Nephron (organoid): ENCODE measurements at regions not wholly inside any gene's neighbourhood (a gene's known extent, or its start where the extent isn't known, plus 50 kb on each side); places are given as distances from the start of the nearest gene placed in this dataset.

Experiments used
- H3K27ac Mint-ChIP-seq, 3 experiments: 2 replicates each; pipeline ENCODE4 v1.8.0; 2020; ENCODE audit warnings: mixed read lengths in 3 of 3, mild to moderate bottlenecking in 2 of 3, moderate library complexity in 1 of 3
- H3K27me3 Mint-ChIP-seq: 2 replicates; pipeline ENCODE4 v1.8.0; 2021; ENCODE audit warnings: low read depth, mild to moderate bottlenecking, moderate library complexity, mixed read lengths
- H3K36me3 Mint-ChIP-seq: 2 replicates; pipeline ENCODE4 v1.8.0; 2020; ENCODE audit warnings: low read depth, mixed read lengths
- H3K4me1 Mint-ChIP-seq: 2 replicates; pipeline ENCODE4 v1.8.0; 2020; ENCODE audit warnings: mixed read lengths
- H3K4me3 Mint-ChIP-seq, 3 experiments: 2 replicates each; pipeline ENCODE4 v1.8.0; 2020; ENCODE audit warnings: mild to moderate bottlenecking in 3 of 3, mixed read lengths in 3 of 3, moderate library complexity in 2 of 3
- H3K9me3 Mint-ChIP-seq: 2 replicates; pipeline ENCODE4 v1.8.0; 2020; ENCODE audit warnings: mixed read lengths
- TF ChIP-seq, protein P1 (sequence below), 3 experiments: fragments of 200-600 bp; sonication (generic); IDR thresholded peaks; one replicate each; pipeline ENCODE4 v1.5.0; 2021; ENCODE audit warnings: antibody characterized with exemption in 3 of 3; ENCODE audit not compliant: unreplicated experiment in 3 of 3

DNA sequence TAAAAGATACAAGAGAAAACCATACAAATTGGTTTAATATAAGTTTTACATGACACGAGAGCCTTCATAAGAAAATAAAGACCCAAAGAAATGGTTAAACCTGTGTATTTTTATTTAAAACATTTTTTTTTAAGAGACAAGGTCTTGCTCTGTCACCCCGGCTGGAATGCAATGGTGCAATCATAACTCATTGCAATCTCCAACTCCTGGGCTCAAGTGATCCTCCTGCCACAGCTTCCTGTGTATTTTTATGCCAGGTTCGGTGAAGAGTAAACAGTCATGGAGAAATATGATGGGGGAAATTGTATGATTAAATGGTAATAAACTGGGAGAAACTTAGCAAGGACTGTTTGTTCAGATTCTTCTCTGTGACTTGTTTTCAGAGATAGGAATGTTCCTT, 441.0 kb downstream of the TUSC7 start:
- Mint-ChIP-seq H3K27me3 (no peaks in the 10 kb centered on the region), H3K9me3 (no peaks in the 10 kb centered on the region), H3K4me3 (no peak overlapping the region), H3K27ac (no peak overlapping the region), H3K4me1 (peaks cover 7% of the 10 kb centered on the region), H3K36me3 (no peaks in the 10 kb centered on the region)
- TF ChIP-seq, protein P1, sequence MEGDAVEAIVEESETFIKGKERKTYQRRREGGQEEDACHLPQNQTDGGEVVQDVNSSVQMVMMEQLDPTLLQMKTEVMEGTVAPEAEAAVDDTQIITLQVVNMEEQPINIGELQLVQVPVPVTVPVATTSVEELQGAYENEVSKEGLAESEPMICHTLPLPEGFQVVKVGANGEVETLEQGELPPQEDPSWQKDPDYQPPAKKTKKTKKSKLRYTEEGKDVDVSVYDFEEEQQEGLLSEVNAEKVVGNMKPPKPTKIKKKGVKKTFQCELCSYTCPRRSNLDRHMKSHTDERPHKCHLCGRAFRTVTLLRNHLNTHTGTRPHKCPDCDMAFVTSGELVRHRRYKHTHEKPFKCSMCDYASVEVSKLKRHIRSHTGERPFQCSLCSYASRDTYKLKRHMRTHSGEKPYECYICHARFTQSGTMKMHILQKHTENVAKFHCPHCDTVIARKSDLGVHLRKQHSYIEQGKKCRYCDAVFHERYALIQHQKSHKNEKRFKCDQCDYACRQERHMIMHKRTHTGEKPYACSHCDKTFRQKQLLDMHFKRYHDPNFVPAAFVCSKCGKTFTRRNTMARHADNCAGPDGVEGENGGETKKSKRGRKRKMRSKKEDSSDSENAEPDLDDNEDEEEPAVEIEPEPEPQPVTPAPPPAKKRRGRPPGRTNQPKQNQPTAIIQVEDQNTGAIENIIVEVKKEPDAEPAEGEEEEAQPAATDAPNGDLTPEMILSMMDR (IDR thresholded peaks at IDR 0.05; ENCODE audit: unreplicated experiment in 3 of 3), result no peak

DNA sequence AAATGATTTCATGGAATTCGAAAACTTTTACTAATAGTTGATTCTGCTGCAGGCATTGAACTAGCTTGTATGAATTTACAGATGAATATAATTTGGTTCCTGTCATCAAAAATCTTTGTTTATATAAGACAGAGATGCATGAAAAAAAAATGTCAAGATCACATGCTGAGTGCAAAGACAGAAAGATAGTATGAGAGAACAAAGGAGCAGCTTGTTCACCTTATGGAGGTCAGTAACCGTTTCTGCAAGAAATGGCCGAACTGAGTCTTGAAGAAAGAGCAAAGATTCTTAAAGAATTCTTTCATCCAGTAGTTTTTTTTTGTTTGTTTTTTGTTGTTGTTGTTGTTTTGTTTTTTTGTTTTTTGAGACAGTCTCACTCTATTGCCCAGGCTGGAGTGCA, 450.6 kb downstream of the TUSC7 start:
- H3K36me3 Mint-ChIP-seq, result no peaks in the 10 kb centered on the region
- no peaks in the 10 kb centered on the region for H3K9me3 Mint-ChIP-seq
- no peak overlapping the region for H3K4me3 Mint-ChIP-seq
- TF ChIP-seq, protein P1 (IDR thresholded peaks at IDR 0.05; ENCODE audit: unreplicated experiment in 3 of 3), result no peak
- no peak overlapping the region for H3K27ac Mint-ChIP-seq
- H3K4me1 Mint-ChIP-seq, result no peaks in the 10 kb centered on the region
- H3K27me3 Mint-ChIP-seq, result no peaks in the 10 kb centered on the region

DNA sequence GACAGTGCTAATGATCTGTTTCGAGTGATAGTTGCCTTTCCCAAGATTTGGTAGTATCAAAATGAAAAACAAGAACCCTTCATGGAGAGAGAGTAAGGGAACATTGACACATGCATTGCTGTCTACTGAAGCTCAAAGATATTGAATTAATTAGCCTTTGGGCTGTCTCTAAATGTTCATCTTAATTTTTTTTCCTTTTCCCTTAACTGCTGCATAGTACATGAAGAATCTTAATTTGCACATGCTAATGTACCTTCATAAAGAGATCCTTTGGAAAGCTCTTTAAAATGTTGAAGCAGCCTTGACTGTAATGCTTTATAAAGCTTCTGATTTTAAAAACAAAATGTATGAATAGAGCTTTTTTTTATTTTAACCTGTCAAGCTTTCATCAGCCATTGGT, 452.2 kb downstream of the TUSC7 start:
- Mint-ChIP-seq H3K4me3 (no peak overlapping the region), H3K36me3 (no peaks in the 10 kb centered on the region), H3K4me1 (no peaks in the 10 kb centered on the region), H3K9me3 (no peaks in the 10 kb centered on the region), H3K27me3 (no peaks in the 10 kb centered on the region), H3K27ac (no peak overlapping the region)
- TF ChIP-seq, protein P1 (IDR thresholded peaks at IDR 0.05; ENCODE audit: unreplicated experiment in 3 of 3), result no peak

DNA sequence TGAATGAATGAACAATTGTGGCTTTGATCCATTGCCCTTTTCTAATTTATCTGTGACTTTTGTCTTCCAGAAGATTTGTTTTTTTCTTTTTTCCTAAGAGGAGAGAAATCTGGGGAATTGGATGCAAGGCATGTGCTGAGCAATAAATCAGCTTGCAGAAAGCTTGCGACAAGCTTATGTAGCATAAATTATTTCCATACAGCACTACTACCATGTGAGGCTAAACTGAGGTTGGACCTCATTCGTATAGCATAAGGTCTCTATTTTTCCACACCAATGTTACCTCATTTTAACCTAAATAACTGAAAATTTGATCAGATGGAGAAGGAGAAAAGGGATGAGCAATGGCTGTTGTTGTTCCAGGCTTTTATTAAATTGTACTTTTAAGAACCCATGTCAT, 455.6 kb downstream of the TUSC7 start:
- H3K4me1 Mint-ChIP-seq, result no peaks in the 10 kb centered on the region
- no peak overlapping the region for H3K27ac Mint-ChIP-seq
- H3K36me3 Mint-ChIP-seq, result no peaks in the 10 kb centered on the region
- no peaks in the 10 kb centered on the region for H3K27me3 Mint-ChIP-seq
- no peak overlapping the region for H3K4me3 Mint-ChIP-seq
- H3K9me3 Mint-ChIP-seq, result no peaks in the 10 kb centered on the region
- TF ChIP-seq, protein P1 (IDR thresholded peaks at IDR 0.05; ENCODE audit: unreplicated experiment in 3 of 3), result no peak

DNA sequence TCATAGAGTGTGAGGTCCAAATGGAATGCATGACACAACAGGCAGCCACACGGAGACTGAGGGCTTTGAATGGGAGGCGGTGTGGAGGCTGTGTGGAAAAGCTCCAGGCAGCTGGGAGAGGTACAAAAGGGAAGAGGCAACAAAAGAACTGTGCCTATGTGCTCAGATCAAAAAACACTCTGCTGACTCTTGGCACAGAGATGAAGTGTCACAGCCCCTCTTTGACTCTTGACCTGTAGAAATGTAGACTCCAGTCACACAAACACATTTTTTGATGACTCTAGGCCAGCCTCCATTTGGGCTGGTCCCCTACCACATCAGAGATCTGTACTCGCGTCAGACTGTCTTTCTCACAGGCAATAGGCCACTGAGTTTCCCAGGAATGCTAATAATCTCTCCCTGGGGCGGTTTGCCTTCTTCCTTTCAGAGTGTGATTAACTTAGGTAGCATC, 456.0 kb downstream of the TUSC7 start:
- Mint-ChIP-seq H3K4me3 (no peak overlapping the region), H3K27ac (no peak overlapping the region), H3K9me3 (no peaks in the 10 kb centered on the region), H3K27me3 (no peaks in the 10 kb centered on the region), H3K4me1 (no peaks in the 10 kb centered on the region), H3K36me3 (no peaks in the 10 kb centered on the region)
- TF ChIP-seq, protein P1 (IDR thresholded peaks at IDR 0.05; ENCODE audit: unreplicated experiment in 3 of 3), result no peak

DNA sequence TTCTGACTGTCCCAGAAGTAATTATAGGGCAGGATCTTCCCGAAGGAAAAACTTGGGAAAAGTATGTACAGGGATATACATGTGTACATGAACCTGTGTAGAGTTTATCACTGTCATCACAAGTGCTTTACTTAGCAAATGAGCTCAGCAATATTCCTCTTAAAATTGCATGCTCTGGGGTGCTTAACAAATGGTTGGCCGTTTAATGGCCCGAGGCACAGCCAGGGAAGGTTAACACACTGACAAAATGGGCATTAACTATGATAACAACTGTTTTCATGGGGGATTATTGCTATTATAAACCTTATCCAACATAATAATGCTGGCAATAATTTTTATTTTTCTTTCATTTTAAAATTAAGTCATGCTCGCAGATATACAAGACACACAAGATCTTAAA, 459.3 kb downstream of the TUSC7 start:
- no peaks in the 10 kb centered on the region for H3K9me3 Mint-ChIP-seq
- no peak overlapping the region for H3K4me3 Mint-ChIP-seq
- no peaks in the 10 kb centered on the region for H3K4me1 Mint-ChIP-seq

More for the DNA sequence above, 459.3 kb downstream of the TUSC7 start:
- Mint-ChIP-seq H3K36me3 (no peaks in the 10 kb centered on the region), H3K27me3 (no peaks in the 10 kb centered on the region), H3K27ac (no peak overlapping the region)
- TF ChIP-seq, protein P1 (IDR thresholded peaks at IDR 0.05; ENCODE audit: unreplicated experiment in 3 of 3), result no peak
